ENCODE measurements at regions not wholly inside any gene's neighbourhood (a gene's known extent, or its start where the extent isn't known, plus 50 kb on each side); places are given as distances from the start of the nearest gene placed in this dataset.

DNA sequence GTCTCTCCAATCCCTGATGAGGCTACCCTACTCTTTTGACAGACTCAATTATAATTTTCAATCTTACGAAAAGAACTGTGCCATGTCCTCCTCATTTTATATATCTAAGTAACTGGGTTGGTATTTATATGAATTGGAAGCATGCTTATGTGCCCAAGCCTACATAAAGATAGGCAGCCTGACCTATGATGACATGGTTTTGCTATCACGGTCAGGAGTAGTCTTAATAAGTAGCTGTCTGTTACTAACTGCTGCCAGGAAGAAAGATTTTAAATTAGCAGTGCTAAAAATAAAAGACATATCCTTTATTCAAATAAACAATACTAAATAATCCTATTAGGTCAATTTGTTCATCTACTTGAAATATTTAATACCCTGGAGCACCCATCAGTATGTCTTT lies 102.0 kb upstream of the DTNA start:
- TF ChIP-seq, protein P1, sequence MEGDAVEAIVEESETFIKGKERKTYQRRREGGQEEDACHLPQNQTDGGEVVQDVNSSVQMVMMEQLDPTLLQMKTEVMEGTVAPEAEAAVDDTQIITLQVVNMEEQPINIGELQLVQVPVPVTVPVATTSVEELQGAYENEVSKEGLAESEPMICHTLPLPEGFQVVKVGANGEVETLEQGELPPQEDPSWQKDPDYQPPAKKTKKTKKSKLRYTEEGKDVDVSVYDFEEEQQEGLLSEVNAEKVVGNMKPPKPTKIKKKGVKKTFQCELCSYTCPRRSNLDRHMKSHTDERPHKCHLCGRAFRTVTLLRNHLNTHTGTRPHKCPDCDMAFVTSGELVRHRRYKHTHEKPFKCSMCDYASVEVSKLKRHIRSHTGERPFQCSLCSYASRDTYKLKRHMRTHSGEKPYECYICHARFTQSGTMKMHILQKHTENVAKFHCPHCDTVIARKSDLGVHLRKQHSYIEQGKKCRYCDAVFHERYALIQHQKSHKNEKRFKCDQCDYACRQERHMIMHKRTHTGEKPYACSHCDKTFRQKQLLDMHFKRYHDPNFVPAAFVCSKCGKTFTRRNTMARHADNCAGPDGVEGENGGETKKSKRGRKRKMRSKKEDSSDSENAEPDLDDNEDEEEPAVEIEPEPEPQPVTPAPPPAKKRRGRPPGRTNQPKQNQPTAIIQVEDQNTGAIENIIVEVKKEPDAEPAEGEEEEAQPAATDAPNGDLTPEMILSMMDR (IDR thresholded peaks at IDR 0.05) = no peak
- no peak for TF ChIP-seq POLR2A (IDR thresholded peaks at IDR 0.05)
